IMR-90 (cell line): ENCODE measurements at regions not wholly inside any gene's neighbourhood (a gene's known extent, or its start where the extent isn't known, plus 50 kb on each side); places are given as distances from the start of the nearest gene placed in this dataset.

ENCODE experiments used
- ATAC-seq: fragments of 200-7000 bp; cut with Tn5 transposase; 2 replicates; pipeline ENCODE4 v1.9.1; 2020; ENCODE audit warnings: low read depth, mild to moderate bottlenecking, moderate library complexity
- BruUV-seq: library from RNA; stranded (reverse); fragments of 400-500 nt; replicated peaks from 2 replicates; lab custom pipeline; 2021; lab: Mats Ljungman, UMichigan
- CTCF ChIA-PET: fragments of 300-600 bp; formaldehyde crosslinking; extraction: SDS; loops from one replicate; lab custom pipeline; 2021; ENCODE audit warnings: antibody characterized with exemption; lab: Yijun Ruan, JAX
- POLR2A ChIA-PET: fragments of 300-600 bp; sonication (Branson Sonifier 250); formaldehyde crosslinking; loops from one replicate; lab custom pipeline; 2022; ENCODE audit warnings: antibody characterized with exemption; ENCODE audit not compliant: unreplicated experiment; lab: Charles Lee
- DNase-seq: peaks from one replicate; pipeline ENCODE4 v3.0.0; 2013
- H2AFZ ChIP-seq: replicated peaks from 2 replicates; pipeline ENCODE3; 2013; ENCODE audit warnings: low read length, mild to moderate bottlenecking; ENCODE audit not compliant: poor library complexity
- H2AK5ac ChIP-seq: 2 replicates; pipeline ENCODE4 v1.6.1; 2013; ENCODE audit warnings: low read depth, low read length, inconsistent platforms
- H2AK9ac ChIP-seq: replicated peaks from 2 replicates; pipeline ENCODE3; 2013; ENCODE audit warnings: mild to moderate bottlenecking, low read depth, low read length, moderate library complexity; ENCODE audit not compliant: poor library complexity
- H2BK120ac ChIP-seq: 2 replicates; pipeline ENCODE4 v1.6.1; 2013; ENCODE audit warnings: low read depth, low read length, inconsistent platforms
- H2BK15ac ChIP-seq: 3 replicates; pipeline ENCODE4 v1.6.1; 2013; ENCODE audit warnings: low read depth, low read length, inconsistent platforms
- H2BK20ac ChIP-seq: 2 replicates; pipeline ENCODE4 v1.6.1; 2013; ENCODE audit warnings: low read depth, mild to moderate bottlenecking, inconsistent platforms, low read length, moderate library complexity
- H2BK5ac ChIP-seq: 2 replicates; pipeline ENCODE4 v1.6.1; 2013; ENCODE audit warnings: mild to moderate bottlenecking, low read depth, low read length, inconsistent platforms; ENCODE audit not compliant: poor library complexity, severe bottlenecking
- H3K14ac ChIP-seq: replicated peaks from 2 replicates; pipeline ENCODE4 v1.6.1; 2013; ENCODE audit warnings: low read depth, low read length, inconsistent platforms
- H3K18ac ChIP-seq: 2 replicates; pipeline ENCODE4 v1.6.1; 2013; ENCODE audit warnings: low read depth, low read length, control low read depth
- H3K23ac ChIP-seq: 2 replicates; pipeline ENCODE4 v1.6.1; 2013; ENCODE audit warnings: low read depth, low read length, inconsistent platforms
- H3K27ac ChIP-seq: 2 replicates; pipeline ENCODE4 v1.5.1; 2013; ENCODE audit warnings: mild to moderate bottlenecking, control low read depth, low read length; ENCODE audit not compliant: insufficient read depth
- H3K27me3 ChIP-seq: 2 replicates; pipeline ENCODE4 v1.6.1; 2013; ENCODE audit warnings: low read length; ENCODE audit not compliant: control insufficient read depth, insufficient read depth
- H3K36me3 ChIP-seq: 2 replicates; pipeline ENCODE4 v1.6.1; 2013; ENCODE audit warnings: low read length, mixed read lengths; ENCODE audit not compliant: control insufficient read depth, insufficient read depth
- H3K4ac ChIP-seq: 2 replicates; pipeline ENCODE4 v1.6.1; 2013; ENCODE audit warnings: low read depth, low read length, inconsistent platforms
- H3K4me1 ChIP-seq: 2 replicates; pipeline ENCODE4 v1.6.1; 2013; ENCODE audit warnings: low read length, mixed read lengths; ENCODE audit not compliant: control insufficient read depth, insufficient read depth
- H3K4me2 ChIP-seq: 2 replicates; pipeline ENCODE4 v1.6.1; 2013; ENCODE audit warnings: low read depth, mild to moderate bottlenecking, control low read depth, low read length, moderate library complexity
- H3K4me3 ChIP-seq: 2 replicates; pipeline ENCODE4 v1.5.1; 2013; ENCODE audit warnings: low read depth, mild to moderate bottlenecking, control low read depth, low read length, moderate library complexity; ENCODE audit not compliant: insufficient read depth
- H3K56ac ChIP-seq: 2 replicates; pipeline ENCODE4 v1.6.1; 2013; ENCODE audit warnings: low read length, inconsistent platforms; ENCODE audit not compliant: insufficient read depth; ENCODE audit errors: extremely low read depth
- H3K79me1 ChIP-seq, 2 experiments: 2 replicates each; pipeline ENCODE4 v1.6.1; 2013; ENCODE audit warnings: low read length in 2 of 2, inconsistent platforms in 1 of 2, low read depth in 1 of 2
- H3K9ac ChIP-seq: 2 replicates; pipeline ENCODE4 v1.6.1; 2013; ENCODE audit warnings: low read depth, low read length, control low read depth
- H3K9me1 ChIP-seq: 2 replicates; pipeline ENCODE4 v1.6.1; 2013; ENCODE audit warnings: low read length, inconsistent platforms; ENCODE audit not compliant: insufficient read depth
- H3K9me3 ChIP-seq: 2 replicates; pipeline ENCODE4 v1.6.1; 2013; ENCODE audit warnings: low read length; ENCODE audit not compliant: control insufficient read depth, insufficient read depth
- H4K20me1 ChIP-seq: 2 replicates; pipeline ENCODE4 v1.6.1; 2013; ENCODE audit warnings: low read length, inconsistent platforms; ENCODE audit not compliant: insufficient read depth
- H4K5ac ChIP-seq: 2 replicates; pipeline ENCODE4 v1.6.1; 2013; ENCODE audit warnings: mild to moderate bottlenecking, low read depth, low read length, control low read depth
- H4K8ac ChIP-seq, 2 experiments: 2 replicates each; pipeline ENCODE4 v1.6.1; 2013; ENCODE audit warnings: low read depth in 2 of 2, low read length in 2 of 2, control low read depth in 1 of 2, inconsistent platforms in 1 of 2
- H4K91ac ChIP-seq: 2 replicates; pipeline ENCODE4 v1.6.1; 2013; ENCODE audit warnings: low read depth, low read length, inconsistent platforms; ENCODE audit not compliant: insufficient read depth
- BHLHE40 ChIP-seq: fragments of 150-350 bp; IDR thresholded peaks from 2 replicates; pipeline ENCODE4 v1.6.1; 2016; ENCODE audit warnings: mild to moderate bottlenecking, low read depth, low read length
- CHD1 ChIP-seq: IDR thresholded peaks from 2 replicates; pipeline ENCODE4 v1.6.1; 2012; ENCODE audit warnings: low read depth, low read length, improper control_type of control experiment
- CTCF ChIP-seq: conservative IDR thresholded peaks from 2 replicates; pipeline ENCODE4 v1.5.1; 2012; ENCODE audit warnings: mild to moderate bottlenecking, low read depth, low read length, improper control_type of control experiment
- ELK1 ChIP-seq: fragments of 150-350 bp; IDR thresholded peaks from 2 replicates; pipeline ENCODE4 v1.6.1; 2016; ENCODE audit warnings: low read depth, mild to moderate bottlenecking, low read length, moderate library complexity, borderline replicate concordance
- MAFK ChIP-seq: IDR thresholded peaks from 2 replicates; pipeline ENCODE4 v1.6.1; 2012; ENCODE audit warnings: low read depth, low read length, improper control_type of control experiment
- MAZ ChIP-seq: IDR thresholded peaks from 2 replicates; pipeline ENCODE4 v1.6.1; 2012; ENCODE audit warnings: low read depth, mild to moderate bottlenecking, low read length, improper control_type of control experiment, moderate library complexity, borderline replicate concordance
- MXI1 ChIP-seq: IDR thresholded peaks from 2 replicates; pipeline ENCODE4 v1.6.1; 2012; ENCODE audit warnings: low read depth, mild to moderate bottlenecking, low read length, moderate library complexity, borderline replicate concordance
- NFE2L2 ChIP-seq: fragments of 150-350 bp; IDR thresholded peaks from 2 replicates; pipeline ENCODE4 v1.6.1; 2016; ENCODE audit warnings: low read depth, mild to moderate bottlenecking, low read length
- POLR2A ChIP-seq: IDR thresholded peaks from 2 replicates; pipeline ENCODE4 v1.6.1; 2012; ENCODE audit warnings: mild to moderate bottlenecking, low read depth, low read length
- RCOR1 ChIP-seq: IDR thresholded peaks from 2 replicates; pipeline ENCODE4 v1.6.1; 2012; ENCODE audit warnings: mild to moderate bottlenecking, low read length, improper control_type of control experiment; ENCODE audit not compliant: insufficient replicate concordance
- RFX5 ChIP-seq: IDR thresholded peaks from 2 replicates; pipeline ENCODE4 v1.8.0; 2012; ENCODE audit warnings: low read depth, mild to moderate bottlenecking, low read length, moderate library complexity
- SMC3 ChIP-seq: fragments of 150-350 bp; IDR thresholded peaks from 2 replicates; pipeline ENCODE4 v1.6.1; 2016; ENCODE audit warnings: low read depth, mild to moderate bottlenecking, antibody characterized with exemption, low read length, moderate library complexity
- USF2 ChIP-seq: fragments of 150-350 bp; IDR thresholded peaks from 2 replicates; pipeline ENCODE4 v1.6.1; 2017; ENCODE audit warnings: mild to moderate bottlenecking, antibody characterized with exemption, low read length, low read depth
- WGBS, 2 experiments: methylation state at CpG; one replicate each; pipeline versions ENCODE4 v1.1.5 to v1.1.7; 2013; ENCODE audit warnings: missing lambda C conversion rate in 2 of 2; ENCODE audit not compliant: insufficient read length in 1 of 2; ENCODE audit errors: extremely low coverage in 2 of 2; 5-methylcytosine and 5-hydroxymethylcytosine counted together
- dilution Hi-C: fragments of 300-500 bp; cut with HindIII; formaldehyde crosslinking; loops from one replicate; pipeline ENCODE4 v1.14.3; 2018; ENCODE audit warnings: low sequenced_read_pairs; ENCODE audit not compliant: unreplicated experiment
- in situ Hi-C: fragments of 300-500 bp; cut with MboI; formaldehyde crosslinking; loops from 3 replicates; pipeline ENCODE4 v1.14.3; 2019; ENCODE audit warnings: low sequenced_read_pairs, inconsistent platforms, mixed read lengths
- intact Hi-C: fragments of 100-400 bp; cut with micrococcal nuclease; formaldehyde crosslinking; loops from 2 replicates; pipeline ENCODE4 v1.10.0; 2022

GRCh38 chr17:83028851-83029250 is 50.6 kb upstream of the METRNL start:
- Histone ChIP-seq H3K9me1 (no peaks in the 10 kb centered on the region), H3K56ac (no peak overlapping the region), H3K14ac (no peak overlapping the region), H3K9me3 (no peaks in the 10 kb centered on the region), H3K27me3 (no peaks in the 10 kb centered on the region), H2BK20ac (no peak overlapping the region), H3K4me1 (no peaks in the 10 kb centered on the region), H3K23ac (no peak overlapping the region), H3K18ac (no peak overlapping the region), H2BK120ac (no peak overlapping the region), H4K8ac (no peak overlapping the region), H4K20me1 (no peaks in the 10 kb centered on the region), H3K4me3 (no peak overlapping the region), H2BK5ac (no peak overlapping the region), H3K4ac (no peak overlapping the region), H2AK5ac (no peak overlapping the region), H4K91ac (no peak overlapping the region), H3K4me2 (no peak overlapping the region), H4K5ac (no peak overlapping the region), H3K9ac (no peak overlapping the region), H3K79me1 (peaks cover 0 to 4% of the 10 kb centered on the region in 2 experiments; a peak in 2 of 4 replicates), H2BK15ac (no peak overlapping the region), H3K36me3 (peaks cover 9% of the 10 kb centered on the region), H3K27ac (no peak overlapping the region), H2AFZ (no peak overlapping the region), H2AK9ac (no peak overlapping the region)
- WGBS, 2 experiments, result 94% methylated on average over 3 of the region's 17 CpGs; no CpG with 5 or more reads in 1 of the 2 experiments
- TF ChIP-seq CHD1 (no peak), MAFK (no peak), NFE2L2 (no peak), MAZ (no peak), ELK1 (no peak), CTCF (no peak), BHLHE40 (no peak), RCOR1 (no peak), POLR2A (no peak), MXI1 (no peak), SMC3 (no peak), USF2 (no peak), RFX5 (no peak)
- ChIA-PET CTCF (no interaction called here), POLR2A (no interaction called here)
- dilution Hi-C loops (no loop called here), intact Hi-C loops (no loop called here), in situ Hi-C loops (no loop called here)
- no peak for ATAC-seq
- no peak for DNase-seq
- no TSS peak for BruUV-seq
